ENCODE measurements at regions not wholly inside any gene's neighbourhood (a gene's known extent, or its start where the extent isn't known, plus 50 kb on each side); places are given as distances from the start of the nearest gene placed in this dataset.
"Not testable (repeated sequence)": the region's sequence is repeated elsewhere in the genome, so short reads cannot be mapped to it uniquely, and the experiment has no call there.

- DNase-seq = no peak
These were observed 1640.1 kb upstream of the CELF4 start for GRCh38 chr18:39205565-39206195.

- no peak for DNase-seq
These were observed 1634.6 kb upstream of the CELF4 start for GRCh38 chr18:39200153-39200552.

GRCh38 chr18:39199231-39199855 is 1633.7 kb upstream of the CELF4 start:
- no peak for DNase-seq

GRCh38 chr18:39198376-39198775 is 1632.8 kb upstream of the CELF4 start:
- no peak for DNase-seq

GRCh38 chr18:39191931-39192330 is 1626.3 kb upstream of the CELF4 start:
- no peak for DNase-seq

- no peak for DNase-seq
These were observed 1625.5 kb upstream of the CELF4 start for GRCh38 chr18:39191058-39191457.

GRCh38 chr18:39190508-39190907 is 1624.9 kb upstream of the CELF4 start:
- no peak for DNase-seq

GRCh38 chr18:39188278-39188677 is 1622.7 kb upstream of the CELF4 start:
- DNase-seq = no peak

- DNase-seq = no peak
These were observed 1620.4 kb upstream of the CELF4 start for GRCh38 chr18:39186008-39186407.

- DNase-seq = no peak
These were observed 1618.6 kb upstream of the CELF4 start for GRCh38 chr18:39184176-39184575.

GRCh38 chr18:39178166-39178565 is 1612.6 kb upstream of the CELF4 start:
- no peak for DNase-seq

- no peak for DNase-seq
These were observed 1607.3 kb upstream of the CELF4 start for GRCh38 chr18:39172695-39173421.

GRCh38 chr18:39168723-39169122 is 1603.1 kb upstream of the CELF4 start:
- DNase-seq = no peak

GRCh38 chr18:39167990-39168389 is 1602.4 kb upstream of the CELF4 start:
- no peak for DNase-seq

GRCh38 chr18:39166776-39167175 is 1601.2 kb upstream of the CELF4 start:
- no peak for DNase-seq

- DNase-seq = no peak
These were observed 1596.6 kb upstream of the CELF4 start for GRCh38 chr18:39162013-39162827.

- DNase-seq = no peak
These were observed 1583.7 kb upstream of the CELF4 start for GRCh38 chr18:39149211-39149806.

- DNase-seq = no peak
These were observed 1568.7 kb upstream of the CELF4 start for GRCh38 chr18:39134255-39134654.

- DNase-seq = not testable (repeated sequence)
These were observed 1561.9 kb upstream of the CELF4 start for GRCh38 chr18:39127538-39127937.

GRCh38 chr18:39113790-39114189 is 1548.2 kb upstream of the CELF4 start:
- DNase-seq = no peak

- DNase-seq = no peak
These were observed 1539.5 kb upstream of the CELF4 start for GRCh38 chr18:39105104-39105503.

- DNase-seq = no peak
These were observed 1507.4 kb upstream of the CELF4 start for GRCh38 chr18:39072970-39073369.

GRCh38 chr18:39062426-39062825 is 1496.8 kb upstream of the CELF4 start:
- no peak for DNase-seq

Measured in CD4-positive, alpha-beta T cell treated with Interleukin-4 for 4 hours (primary cell).